Omental fat pad (tissue), 3 donors: ENCODE measurements at regions not wholly inside any gene's neighbourhood (a gene's known extent, or its start where the extent isn't known, plus 50 kb on each side); places are given as distances from the start of the nearest gene placed in this dataset.

ENCODE experiments used
- ATAC-seq: fragments of 150-250 bp; one replicate; pipeline ENCODE4 v1.9.1; 2016; ENCODE audit warnings: mild to moderate bottlenecking, moderate library complexity; ENCODE audit not compliant: low FRiP score
- DNase-seq: peaks from one replicate; pipeline ENCODE4 v3.0.0-alpha.2; 2019; ENCODE audit warnings: low spot score
- CTCF ChIP-seq, 3 donors: fragments of 450-650 bp; IDR thresholded peaks; one replicate each; pipeline ENCODE4 v1.5.1; 2016 to 2017; ENCODE audit warnings: antibody characterized with exemption in 3 of 3, mild to moderate bottlenecking in 3 of 3, moderate library complexity in 2 of 3

DNA sequence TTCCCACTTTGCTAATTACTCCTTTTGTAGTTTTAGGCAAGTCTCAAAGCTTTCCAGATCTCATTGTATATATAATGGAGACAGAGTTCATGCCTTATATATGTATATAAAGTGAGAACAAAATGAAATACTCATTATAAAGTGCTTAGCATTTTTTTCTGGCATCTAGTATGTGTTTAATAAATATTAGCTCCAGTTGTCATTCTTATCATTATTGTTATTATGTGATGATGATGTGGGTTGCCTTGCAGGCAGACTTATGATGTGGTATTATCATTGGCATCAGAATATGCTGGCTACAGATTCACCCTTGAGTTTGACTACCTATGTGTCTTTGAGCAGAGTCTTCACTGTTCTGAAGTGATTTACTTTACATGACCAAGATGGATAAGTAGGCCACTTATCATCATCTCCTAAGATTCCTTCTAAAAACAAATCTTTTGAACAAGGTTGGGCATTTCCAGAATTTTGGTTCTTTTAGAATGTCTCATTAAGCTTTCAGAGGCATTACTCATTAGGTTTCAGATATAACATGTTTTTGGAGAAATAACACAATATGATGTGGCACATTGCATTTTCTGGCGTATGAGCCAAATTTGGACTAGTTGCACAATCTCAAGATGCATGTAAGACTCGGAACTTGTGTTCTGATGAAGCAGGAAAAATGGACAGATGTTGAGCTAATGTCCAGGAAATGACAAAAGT, 145.6 kb upstream of the TNC start:
- peak; percentile 11 for ATAC-seq
- TF ChIP-seq CTCF (IDR thresholded peaks at IDR 0.05) = no peak
- no peak for DNase-seq

DNA sequence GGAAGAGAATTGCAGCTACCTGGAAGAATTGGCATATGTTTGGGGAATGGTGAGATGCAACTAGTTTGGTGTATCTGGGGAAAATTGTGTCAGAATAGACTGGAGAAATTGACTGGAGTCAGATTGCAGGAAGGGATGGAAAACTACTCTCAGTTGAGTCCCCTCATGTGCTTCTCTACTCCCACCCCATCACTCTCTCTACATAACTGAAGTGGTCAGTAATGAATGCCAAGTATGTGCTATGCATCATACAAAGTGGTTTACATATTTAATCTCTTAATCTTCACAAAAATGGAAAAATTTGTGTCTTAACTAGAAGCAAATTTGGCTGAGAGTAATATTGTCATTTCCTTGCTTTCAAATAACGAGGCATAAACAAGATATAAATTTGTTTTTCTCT, 146.4 kb upstream of the TNC start:
- no peak for TF ChIP-seq CTCF (IDR thresholded peaks at IDR 0.05)
- DNase-seq (no peak), ATAC-seq (no peak)

GRCh38 chr9:115267790-115268189, 149.8 kb upstream of the TNC start:
- TF ChIP-seq CTCF (IDR thresholded peaks at IDR 0.05) = no peak
- no peak for ATAC-seq
- no peak for DNase-seq

DNA sequence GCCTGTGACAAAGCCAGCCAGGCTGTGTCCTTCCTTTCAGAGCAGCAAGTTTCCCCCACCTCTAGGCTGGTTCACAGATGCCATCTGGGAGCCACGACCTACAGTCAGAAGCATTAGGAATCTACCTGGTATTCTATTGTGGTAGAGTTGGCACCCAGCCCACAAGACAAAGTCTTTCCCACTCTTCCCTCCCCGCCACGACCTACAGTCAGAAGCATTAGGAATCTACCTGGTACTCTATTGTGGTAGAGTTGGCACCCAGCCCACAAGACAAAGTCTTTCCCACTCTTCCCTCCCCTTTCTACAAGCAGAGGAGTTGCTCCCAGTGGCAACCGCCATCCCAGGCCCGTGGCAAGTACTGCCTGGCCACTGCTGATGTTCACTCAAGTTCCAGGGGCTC, 157.8 kb upstream of the TNC start:
- TF ChIP-seq CTCF (IDR thresholded peaks at IDR 0.05) = no peak
- ATAC-seq = no peak
- no peak for DNase-seq

GRCh38 chr9:115276621-115277020, 158.7 kb upstream of the TNC start:
- TF ChIP-seq CTCF (IDR thresholded peaks at IDR 0.05) = no peak
- no peak for ATAC-seq
- DNase-seq = no peak

- DNase-seq = no peak
- no peak for ATAC-seq
- no peak for TF ChIP-seq CTCF (IDR thresholded peaks at IDR 0.05)
These were observed 159.3 kb upstream of the TNC start for GRCh38 chr9:115277301-115277700.

- TF ChIP-seq CTCF (IDR thresholded peaks at IDR 0.05) = no peak
- ATAC-seq (no peak), DNase-seq (no peak)
These were observed 160.5 kb upstream of the TNC start for GRCh38 chr9:115278326-115279035.
